ENCODE measurements at regions not wholly inside any gene's neighbourhood (a gene's known extent, or its start where the extent isn't known, plus 50 kb on each side); places are given as distances from the start of the nearest gene placed in this dataset.

DNA sequence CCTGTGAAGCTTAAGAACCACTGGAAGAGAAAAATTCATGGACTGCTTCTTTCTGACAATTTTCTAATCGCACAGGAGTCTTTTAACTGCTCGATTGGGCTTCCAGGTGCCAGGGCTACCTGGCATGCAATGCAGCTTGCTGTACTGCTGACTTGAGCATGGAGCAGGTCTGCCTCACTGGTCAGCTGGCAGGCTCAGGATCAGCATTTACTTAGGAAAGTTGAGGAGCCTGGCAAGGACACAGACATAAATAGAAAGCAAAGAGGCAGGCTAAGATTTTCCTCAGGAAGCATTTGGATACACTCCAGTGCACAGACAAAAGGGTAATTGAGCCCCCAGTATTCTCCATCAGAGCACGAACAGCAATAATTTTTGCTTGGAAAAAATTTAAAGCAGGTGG, 163.5 kb downstream of the CSNK2A3 start:
- TF ChIP-seq, protein P1, sequence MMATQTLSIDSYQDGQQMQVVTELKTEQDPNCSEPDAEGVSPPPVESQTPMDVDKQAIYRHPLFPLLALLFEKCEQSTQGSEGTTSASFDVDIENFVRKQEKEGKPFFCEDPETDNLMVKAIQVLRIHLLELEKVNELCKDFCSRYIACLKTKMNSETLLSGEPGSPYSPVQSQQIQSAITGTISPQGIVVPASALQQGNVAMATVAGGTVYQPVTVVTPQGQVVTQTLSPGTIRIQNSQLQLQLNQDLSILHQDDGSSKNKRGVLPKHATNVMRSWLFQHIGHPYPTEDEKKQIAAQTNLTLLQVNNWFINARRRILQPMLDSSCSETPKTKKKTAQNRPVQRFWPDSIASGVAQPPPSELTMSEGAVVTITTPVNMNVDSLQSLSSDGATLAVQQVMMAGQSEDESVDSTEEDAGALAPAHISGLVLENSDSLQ (IDR thresholded peaks at IDR 0.05): no peak
- TF ChIP-seq L3MBTL2 (conservative IDR thresholded peaks at IDR 0.05) (no peak), BHLHE40 (IDR thresholded peaks at IDR 0.05; ENCODE audit: borderline replicate concordance) (no peak), ELF4 (IDR thresholded peaks at IDR 0.05) (no peak), FOXM1 (IDR thresholded peaks at IDR 0.05; ENCODE audit: borderline replicate concordance) (no peak), FOXK2 (IDR thresholded peaks at IDR 0.05) (no peak), ARNT (IDR thresholded peaks at IDR 0.05) (no peak)
